SK-N-SH treated with all-trans-retinoic acid at 6 μM for 48 hours (cell line): ENCODE measurements at regions not wholly inside any gene's neighbourhood (a gene's known extent, or its start where the extent isn't known, plus 50 kb on each side); places are given as distances from the start of the nearest gene placed in this dataset.

Experiments used
- ATAC-seq: fragments of 200-7000 bp; cut with Tn5 transposase; 3 replicates; pipeline ENCODE4 v1.9.1; 2020; ENCODE audit warnings: mild to moderate bottlenecking, moderate library complexity
- ARNTL ChIP-seq: fragments of 450-650 bp; formaldehyde crosslinking; IDR thresholded peaks from 2 replicates; pipeline ENCODE4 v1.5.0; 2020; ENCODE audit warnings: low read depth, mild to moderate bottlenecking, moderate library complexity, borderline replicate concordance
- BACH2 ChIP-seq: fragments of 250-450 bp; sonication (Bioruptor Pico); IDR thresholded peaks from 2 replicates; pipeline ENCODE4 v1.9.0; 2021; ENCODE audit warnings: mild to moderate bottlenecking, borderline replicate concordance
- CSDC2 ChIP-seq: fragments of 250-450 bp; sonication (Bioruptor Pico); IDR thresholded peaks from 2 replicates; pipeline ENCODE4 v1.5.0; 2020; ENCODE audit warnings: mild to moderate bottlenecking, moderate library complexity
- ESRRG ChIP-seq: fragments of 250-450 bp; sonication (Bioruptor Pico); IDR thresholded peaks from 2 replicates; pipeline ENCODE4 v1.6.1; 2021; ENCODE audit warnings: mild to moderate bottlenecking
- GLIS3 ChIP-seq: fragments of 250-450 bp; sonication (Bioruptor Pico); IDR thresholded peaks from 2 replicates; pipeline ENCODE4 v1.5.0; 2020; ENCODE audit warnings: mild to moderate bottlenecking, moderate library complexity
- PPARA ChIP-seq: fragments of 250-450 bp; sonication (Bioruptor Pico); IDR thresholded peaks from 2 replicates; pipeline ENCODE4 v1.5.0; 2020; ENCODE audit warnings: mild to moderate bottlenecking, borderline replicate concordance
- RARB ChIP-seq: fragments of 250-450 bp; sonication (Bioruptor Pico); IDR thresholded peaks from 2 replicates; pipeline ENCODE4 v1.8.0; 2021; ENCODE audit warnings: mild to moderate bottlenecking, moderate library complexity
- SNAI2 ChIP-seq: fragments of 250-450 bp; sonication (Bioruptor Pico); IDR thresholded peaks from 2 replicates; pipeline ENCODE4 v1.5.0; 2020; ENCODE audit warnings: mild to moderate bottlenecking, moderate library complexity
- TCF4 ChIP-seq: fragments of 250-450 bp; sonication (Bioruptor Pico); IDR thresholded peaks from 2 replicates; pipeline ENCODE4 v1.8.0; 2021; ENCODE audit warnings: mild to moderate bottlenecking, moderate library complexity, borderline replicate concordance
- TOX ChIP-seq: fragments of 250-450 bp; sonication (Bioruptor Pico); IDR thresholded peaks from 2 replicates; pipeline ENCODE4 v1.8.0; 2021; ENCODE audit warnings: mild to moderate bottlenecking, moderate library complexity, borderline replicate concordance
- ZC3H10 ChIP-seq: fragments of 250-450 bp; sonication (Bioruptor Pico); IDR thresholded peaks from 2 replicates; pipeline ENCODE4 v1.5.1; 2021; ENCODE audit warnings: mild to moderate bottlenecking, moderate library complexity
- ZFP3 ChIP-seq: fragments of 250-450 bp; sonication (Bioruptor Pico); IDR thresholded peaks from 2 replicates; pipeline ENCODE4 v1.5.0; 2020; ENCODE audit warnings: mild to moderate bottlenecking, moderate library complexity
- ZFP30 ChIP-seq: fragments of 450-650 bp; formaldehyde crosslinking; IDR thresholded peaks from 2 replicates; pipeline ENCODE4 v1.5.0; 2022; ENCODE audit warnings: mild to moderate bottlenecking, moderate library complexity
- ZNF565 ChIP-seq: fragments of 450-650 bp; formaldehyde crosslinking; conservative IDR thresholded peaks from 2 replicates; pipeline ENCODE4 v1.5.0; 2020; ENCODE audit warnings: low read depth, mild to moderate bottlenecking, moderate library complexity
- ZNF70 ChIP-seq: fragments of 450-650 bp; formaldehyde crosslinking; IDR thresholded peaks from 2 replicates; pipeline ENCODE4 v1.5.0; 2020; ENCODE audit warnings: mild to moderate bottlenecking, moderate library complexity
- TF ChIP-seq, protein P1 (sequence below): fragments of 250-450 bp; sonication (Bioruptor Pico); IDR thresholded peaks from 2 replicates; pipeline ENCODE4 v1.5.1; 2021; ENCODE audit warnings: mild to moderate bottlenecking, moderate library complexity
- TF ChIP-seq, protein P2 (sequence below): fragments of 250-450 bp; sonication (Bioruptor Pico); IDR thresholded peaks from 2 replicates; pipeline ENCODE4 v1.5.0; 2020; ENCODE audit warnings: mild to moderate bottlenecking, moderate library complexity
- TF ChIP-seq, protein P3 (sequence below): fragments of 250-450 bp; sonication (Bioruptor Pico); IDR thresholded peaks from 2 replicates; pipeline ENCODE4 v1.5.1; 2020; ENCODE audit warnings: low read depth, mild to moderate bottlenecking, moderate library complexity
- TF ChIP-seq, protein P4 (sequence below): fragments of 250-450 bp; sonication (Bioruptor Pico); IDR thresholded peaks from 2 replicates; pipeline ENCODE4 v1.8.0; 2020; ENCODE audit warnings: mild to moderate bottlenecking, moderate library complexity, borderline replicate concordance

DNA sequence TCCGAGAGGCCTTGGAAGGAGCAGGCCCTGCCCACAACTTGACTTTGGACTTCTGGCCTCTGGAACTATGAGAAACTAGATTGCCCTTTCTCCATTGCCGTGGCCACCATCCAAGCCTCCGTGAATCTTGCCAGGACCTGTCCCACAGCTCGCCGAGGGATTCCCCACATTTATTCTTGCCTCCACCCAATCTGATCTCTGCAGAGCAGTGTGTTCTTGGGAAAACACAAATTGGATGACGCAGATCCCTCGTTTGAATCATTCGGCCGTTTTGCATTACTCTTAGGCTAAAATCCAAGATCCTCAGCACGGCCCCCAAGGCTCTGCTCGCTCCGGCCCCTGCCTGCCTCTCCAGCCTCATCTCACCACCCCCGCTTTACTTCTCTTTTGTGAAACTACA, 364.2 kb downstream of the ZNF516 start (continued):
- TF ChIP-seq, protein P1, sequence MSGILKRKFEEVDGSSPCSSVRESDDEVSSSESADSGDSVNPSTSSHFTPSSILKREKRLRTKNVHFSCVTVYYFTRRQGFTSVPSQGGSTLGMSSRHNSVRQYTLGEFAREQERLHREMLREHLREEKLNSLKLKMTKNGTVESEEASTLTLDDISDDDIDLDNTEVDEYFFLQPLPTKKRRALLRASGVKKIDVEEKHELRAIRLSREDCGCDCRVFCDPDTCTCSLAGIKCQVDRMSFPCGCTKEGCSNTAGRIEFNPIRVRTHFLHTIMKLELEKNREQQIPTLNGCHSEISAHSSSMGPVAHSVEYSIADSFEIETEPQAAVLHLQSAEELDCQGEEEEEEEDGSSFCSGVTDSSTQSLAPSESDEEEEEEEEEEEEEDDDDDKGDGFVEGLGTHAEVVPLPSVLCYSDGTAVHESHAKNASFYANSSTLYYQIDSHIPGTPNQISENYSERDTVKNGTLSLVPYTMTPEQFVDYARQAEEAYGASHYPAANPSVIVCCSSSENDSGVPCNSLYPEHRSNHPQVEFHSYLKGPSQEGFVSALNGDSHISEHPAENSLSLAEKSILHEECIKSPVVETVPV: no peak
- TF ChIP-seq PPARA: no peak

DNA sequence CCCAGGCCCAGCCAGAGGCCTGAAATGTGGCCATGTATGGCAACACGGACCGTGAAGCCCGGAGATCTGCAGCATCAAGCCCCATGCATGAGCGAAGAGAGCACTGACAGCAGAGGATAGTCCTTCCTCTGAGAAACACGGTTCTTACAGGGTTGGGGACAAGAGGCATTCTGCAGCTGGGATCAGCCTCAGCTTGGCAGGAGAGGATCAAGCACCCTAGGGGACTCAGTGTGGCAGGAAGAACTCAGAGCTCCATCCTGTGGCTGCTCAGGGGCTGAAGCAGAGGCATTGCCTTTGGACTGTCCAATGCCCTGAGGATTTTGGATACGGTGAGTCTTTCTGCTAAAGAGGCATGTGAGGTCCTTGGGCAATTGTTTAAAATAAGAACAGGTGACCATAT, 368.7 kb downstream of the ZNF516 start:
- no peak for TF ChIP-seq TCF4 (CRISPR knock-in tag)
- TF ChIP-seq PPARA: no peak
- no peak for TF ChIP-seq CSDC2 (CRISPR knock-in tag)
- TF ChIP-seq, protein P1: no peak
- TF ChIP-seq, protein P2, sequence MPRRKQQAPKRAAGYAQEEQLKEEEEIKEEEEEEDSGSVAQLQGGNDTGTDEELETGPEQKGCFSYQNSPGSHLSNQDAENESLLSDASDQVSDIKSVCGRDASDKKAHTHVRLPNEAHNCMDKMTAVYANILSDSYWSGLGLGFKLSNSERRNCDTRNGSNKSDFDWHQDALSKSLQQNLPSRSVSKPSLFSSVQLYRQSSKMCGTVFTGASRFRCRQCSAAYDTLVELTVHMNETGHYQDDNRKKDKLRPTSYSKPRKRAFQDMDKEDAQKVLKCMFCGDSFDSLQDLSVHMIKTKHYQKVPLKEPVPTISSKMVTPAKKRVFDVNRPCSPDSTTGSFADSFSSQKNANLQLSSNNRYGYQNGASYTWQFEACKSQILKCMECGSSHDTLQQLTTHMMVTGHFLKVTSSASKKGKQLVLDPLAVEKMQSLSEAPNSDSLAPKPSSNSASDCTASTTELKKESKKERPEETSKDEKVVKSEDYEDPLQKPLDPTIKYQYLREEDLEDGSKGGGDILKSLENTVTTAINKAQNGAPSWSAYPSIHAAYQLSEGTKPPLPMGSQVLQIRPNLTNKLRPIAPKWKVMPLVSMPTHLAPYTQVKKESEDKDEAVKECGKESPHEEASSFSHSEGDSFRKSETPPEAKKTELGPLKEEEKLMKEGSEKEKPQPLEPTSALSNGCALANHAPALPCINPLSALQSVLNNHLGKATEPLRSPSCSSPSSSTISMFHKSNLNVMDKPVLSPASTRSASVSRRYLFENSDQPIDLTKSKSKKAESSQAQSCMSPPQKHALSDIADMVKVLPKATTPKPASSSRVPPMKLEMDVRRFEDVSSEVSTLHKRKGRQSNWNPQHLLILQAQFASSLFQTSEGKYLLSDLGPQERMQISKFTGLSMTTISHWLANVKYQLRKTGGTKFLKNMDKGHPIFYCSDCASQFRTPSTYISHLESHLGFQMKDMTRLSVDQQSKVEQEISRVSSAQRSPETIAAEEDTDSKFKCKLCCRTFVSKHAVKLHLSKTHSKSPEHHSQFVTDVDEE: no peak
- TF ChIP-seq ZNF70 (CRISPR knock-in tag): no peak
- no peak for TF ChIP-seq BACH2 (CRISPR knock-in tag)
- TF ChIP-seq ESRRG (CRISPR knock-in tag): no peak
- TF ChIP-seq GLIS3 (CRISPR knock-in tag): no peak
- TF ChIP-seq ARNTL (CRISPR knock-in tag): no peak
- ATAC-seq: no peak

DNA sequence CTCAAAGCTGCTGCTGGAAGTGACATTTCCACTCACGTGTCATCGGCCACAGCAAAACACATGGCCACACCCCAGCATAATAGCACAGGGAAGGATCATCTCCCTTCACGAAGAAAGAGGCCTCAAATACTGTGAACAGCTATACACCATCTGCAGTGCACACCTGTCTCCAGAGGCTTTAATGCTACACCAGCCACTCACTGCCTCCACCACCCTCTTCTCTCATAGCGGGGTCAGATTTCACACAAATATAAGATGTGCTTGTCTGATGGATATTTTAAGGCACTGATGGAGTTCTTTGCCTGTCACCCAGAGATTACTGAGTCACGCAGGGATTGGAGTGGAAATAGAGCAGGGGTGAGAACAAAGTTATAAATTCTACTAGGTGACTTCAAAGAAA, 374.0 kb downstream of the ZNF516 start:
- ATAC-seq: no peak
- no peak for TF ChIP-seq ZNF565
- no peak for TF ChIP-seq SNAI2 (CRISPR knock-in tag)
- TF ChIP-seq ESRRG (CRISPR knock-in tag): no peak
- no peak for TF ChIP-seq PPARA
- no peak for TF ChIP-seq ZFP3 (CRISPR knock-in tag)
- TF ChIP-seq ZC3H10: no peak

DNA sequence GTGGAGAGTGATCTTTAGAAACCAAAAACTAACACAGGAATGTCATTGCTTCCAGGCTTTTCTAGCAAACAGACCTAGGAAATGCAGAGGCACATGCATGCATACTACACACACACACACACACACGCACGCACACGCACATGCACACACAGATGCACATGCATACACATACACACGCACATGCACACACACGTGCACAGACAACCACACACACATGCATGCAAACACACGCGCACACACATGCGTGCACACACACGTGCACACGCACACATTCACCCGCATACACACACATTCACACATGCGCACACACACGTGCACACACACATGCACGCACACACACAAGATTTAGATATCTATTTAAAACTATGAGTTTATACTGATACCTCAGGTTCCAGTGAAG, 379.5 kb downstream of the ZNF516 start:
- no peak for TF ChIP-seq BACH2 (CRISPR knock-in tag)
- TF ChIP-seq, protein P1: no peak
- no peak for TF ChIP-seq RARB (CRISPR knock-in tag)
- no peak for TF ChIP-seq ZFP30 (CRISPR knock-in tag)
- TF ChIP-seq, protein P3, sequence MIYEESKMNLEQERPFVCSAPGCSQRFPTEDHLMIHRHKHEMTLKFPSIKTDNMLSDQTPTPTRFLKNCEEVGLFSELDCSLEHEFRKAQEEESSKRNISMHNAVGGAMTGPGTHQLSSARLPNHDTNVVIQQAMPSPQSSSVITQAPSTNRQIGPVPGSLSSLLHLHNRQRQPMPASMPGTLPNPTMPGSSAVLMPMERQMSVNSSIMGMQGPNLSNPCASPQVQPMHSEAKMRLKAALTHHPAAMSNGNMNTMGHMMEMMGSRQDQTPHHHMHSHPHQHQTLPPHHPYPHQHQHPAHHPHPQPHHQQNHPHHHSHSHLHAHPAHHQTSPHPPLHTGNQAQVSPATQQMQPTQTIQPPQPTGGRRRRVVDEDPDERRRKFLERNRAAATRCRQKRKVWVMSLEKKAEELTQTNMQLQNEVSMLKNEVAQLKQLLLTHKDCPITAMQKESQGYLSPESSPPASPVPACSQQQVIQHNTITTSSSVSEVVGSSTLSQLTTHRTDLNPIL (CRISPR knock-in tag): no peak
- no peak for TF ChIP-seq GLIS3 (CRISPR knock-in tag)
- no peak for TF ChIP-seq ZNF565
- no peak for TF ChIP-seq TCF4 (CRISPR knock-in tag)
- TF ChIP-seq PPARA: no peak
- no peak for TF ChIP-seq ZC3H10
- TF ChIP-seq SNAI2 (CRISPR knock-in tag): no peak
- ATAC-seq: no peak

DNA sequence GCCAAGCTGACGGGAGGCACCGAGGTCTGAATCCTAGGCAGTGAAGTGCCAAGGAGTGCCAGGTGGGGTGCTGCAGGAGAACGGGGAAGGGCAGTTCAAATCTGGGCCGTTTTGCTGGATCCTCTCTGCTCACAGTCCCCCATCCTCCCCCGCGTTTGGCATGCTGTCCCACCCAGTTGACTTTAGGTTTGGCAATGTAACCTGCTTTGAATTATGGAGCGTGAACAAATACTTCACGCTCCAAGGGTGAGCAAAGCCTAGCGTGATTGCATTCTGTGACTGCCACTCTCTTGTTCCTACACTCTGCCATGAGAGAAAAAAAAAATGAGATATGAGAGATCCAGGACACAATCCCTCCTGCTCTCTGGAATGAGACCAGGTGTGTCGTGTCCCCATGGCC, 381.9 kb downstream of the ZNF516 start:
- no peak for ATAC-seq
- TF ChIP-seq, protein P4, sequence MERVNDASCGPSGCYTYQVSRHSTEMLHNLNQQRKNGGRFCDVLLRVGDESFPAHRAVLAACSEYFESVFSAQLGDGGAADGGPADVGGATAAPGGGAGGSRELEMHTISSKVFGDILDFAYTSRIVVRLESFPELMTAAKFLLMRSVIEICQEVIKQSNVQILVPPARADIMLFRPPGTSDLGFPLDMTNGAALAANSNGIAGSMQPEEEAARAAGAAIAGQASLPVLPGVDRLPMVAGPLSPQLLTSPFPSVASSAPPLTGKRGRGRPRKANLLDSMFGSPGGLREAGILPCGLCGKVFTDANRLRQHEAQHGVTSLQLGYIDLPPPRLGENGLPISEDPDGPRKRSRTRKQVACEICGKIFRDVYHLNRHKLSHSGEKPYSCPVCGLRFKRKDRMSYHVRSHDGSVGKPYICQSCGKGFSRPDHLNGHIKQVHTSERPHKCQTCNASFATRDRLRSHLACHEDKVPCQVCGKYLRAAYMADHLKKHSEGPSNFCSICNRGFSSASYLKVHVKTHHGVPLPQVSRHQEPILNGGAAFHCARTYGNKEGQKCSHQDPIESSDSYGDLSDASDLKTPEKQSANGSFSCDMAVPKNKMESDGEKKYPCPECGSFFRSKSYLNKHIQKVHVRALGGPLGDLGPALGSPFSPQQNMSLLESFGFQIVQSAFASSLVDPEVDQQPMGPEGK (CRISPR knock-in tag): no peak
- TF ChIP-seq ZFP3 (CRISPR knock-in tag) (no peak), TOX (CRISPR knock-in tag) (no peak), CSDC2 (CRISPR knock-in tag) (no peak), BACH2 (CRISPR knock-in tag) (no peak), TCF4 (CRISPR knock-in tag) (no peak), PPARA (no peak), RARB (CRISPR knock-in tag) (no peak), ZFP30 (CRISPR knock-in tag) (no peak), ESRRG (CRISPR knock-in tag) (no peak)
- TF ChIP-seq, protein P3 (CRISPR knock-in tag): no peak
